ENCODE measurements at regions not wholly inside any gene's neighbourhood (a gene's known extent, or its start where the extent isn't known, plus 50 kb on each side); places are given as distances from the start of the nearest gene placed in this dataset.

DNA sequence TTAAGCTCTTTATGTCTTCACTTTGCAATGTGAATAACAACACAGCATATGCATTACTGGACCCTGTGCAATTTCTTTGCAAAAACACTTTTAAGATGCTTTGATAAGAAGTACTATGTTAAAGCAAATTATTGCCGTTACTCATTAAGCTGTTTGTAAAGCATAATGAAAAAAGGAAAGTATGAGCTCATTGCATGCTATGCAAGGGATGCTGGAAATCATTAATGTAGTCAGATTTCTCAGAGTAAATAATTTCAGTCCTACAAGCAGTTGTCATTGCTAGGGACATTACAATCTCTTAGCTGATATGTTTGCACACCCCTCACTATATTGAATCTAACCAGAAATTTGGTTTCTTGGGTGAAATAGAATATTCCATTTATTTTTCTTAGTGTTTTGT, 982.5 kb upstream of the ADGRL2 start:
- Histone ChIP-seq H3K27me3 (ENCODE audit: control insufficient read depth, insufficient read depth, low read length) (no peaks in the 10 kb centered on the region), H3K9ac (ENCODE audit: low read length in 3 of 3) (no peak overlapping the region), H3K27ac (ENCODE audit: low read depth in 2 of 2, low read length in 2 of 2) (no peak overlapping the region), H3K9me3 (ENCODE audit: control insufficient read depth in 2 of 3, insufficient read depth in 1 of 3, low read length in 3 of 3) (no peaks in the 10 kb centered on the region), H3K36me3 (ENCODE audit: control insufficient read depth in 2 of 3, insufficient read depth in 3 of 3, low read length in 3 of 3) (no peaks in the 10 kb centered on the region), H3K4me3 (ENCODE audit: low read length in 3 of 3) (no peak overlapping the region), H3K4me1 (ENCODE audit: control insufficient read depth in 2 of 3, insufficient read depth in 2 of 3, low read depth in 1 of 3, low read length in 3 of 3) (no peaks in the 10 kb centered on the region)
- TF ChIP-seq, protein P1, sequence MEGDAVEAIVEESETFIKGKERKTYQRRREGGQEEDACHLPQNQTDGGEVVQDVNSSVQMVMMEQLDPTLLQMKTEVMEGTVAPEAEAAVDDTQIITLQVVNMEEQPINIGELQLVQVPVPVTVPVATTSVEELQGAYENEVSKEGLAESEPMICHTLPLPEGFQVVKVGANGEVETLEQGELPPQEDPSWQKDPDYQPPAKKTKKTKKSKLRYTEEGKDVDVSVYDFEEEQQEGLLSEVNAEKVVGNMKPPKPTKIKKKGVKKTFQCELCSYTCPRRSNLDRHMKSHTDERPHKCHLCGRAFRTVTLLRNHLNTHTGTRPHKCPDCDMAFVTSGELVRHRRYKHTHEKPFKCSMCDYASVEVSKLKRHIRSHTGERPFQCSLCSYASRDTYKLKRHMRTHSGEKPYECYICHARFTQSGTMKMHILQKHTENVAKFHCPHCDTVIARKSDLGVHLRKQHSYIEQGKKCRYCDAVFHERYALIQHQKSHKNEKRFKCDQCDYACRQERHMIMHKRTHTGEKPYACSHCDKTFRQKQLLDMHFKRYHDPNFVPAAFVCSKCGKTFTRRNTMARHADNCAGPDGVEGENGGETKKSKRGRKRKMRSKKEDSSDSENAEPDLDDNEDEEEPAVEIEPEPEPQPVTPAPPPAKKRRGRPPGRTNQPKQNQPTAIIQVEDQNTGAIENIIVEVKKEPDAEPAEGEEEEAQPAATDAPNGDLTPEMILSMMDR (IDR thresholded peaks at IDR 0.05; ENCODE audit: borderline replicate concordance, extremely low read depth, insufficient read depth), result no peak
- intact Hi-C loops (cut with DNase I), result no loop called here
- FAIRE-seq (no peak), DNase-seq (peak in 2 of 5 donors; percentile 50 to 53)

DNA sequence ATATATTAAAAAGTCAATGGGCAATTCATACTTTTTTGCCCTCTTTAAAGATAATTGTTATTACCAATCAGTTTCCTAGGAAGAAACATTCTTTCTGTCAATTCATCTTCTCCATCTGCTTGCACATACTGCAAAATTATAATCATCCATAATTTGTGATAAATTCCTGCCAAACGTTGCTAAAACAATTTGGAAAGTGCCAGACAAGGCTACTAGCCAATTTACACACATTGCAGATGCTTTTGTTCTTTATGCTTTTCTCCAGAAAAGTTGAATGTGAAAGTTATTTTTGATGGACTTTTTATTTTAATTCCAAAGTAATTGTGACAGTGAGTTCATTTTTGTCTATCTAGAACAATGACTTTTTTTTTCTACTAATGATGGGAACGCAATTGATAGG, 992.8 kb upstream of the ADGRL2 start:
- Histone ChIP-seq H3K9ac (ENCODE audit: low read length in 3 of 3) (no peak overlapping the region), H3K27ac (ENCODE audit: low read depth in 2 of 2, low read length in 2 of 2) (no peak overlapping the region), H3K36me3 (ENCODE audit: control insufficient read depth in 2 of 3, insufficient read depth in 3 of 3, low read length in 3 of 3) (no peaks in the 10 kb centered on the region), H3K27me3 (ENCODE audit: control insufficient read depth, insufficient read depth, low read length) (no peaks in the 10 kb centered on the region), H3K4me1 (ENCODE audit: control insufficient read depth in 2 of 3, insufficient read depth in 2 of 3, low read depth in 1 of 3, low read length in 3 of 3) (no peaks in the 10 kb centered on the region), H3K9me3 (ENCODE audit: control insufficient read depth in 2 of 3, insufficient read depth in 1 of 3, low read length in 3 of 3) (no peaks in the 10 kb centered on the region), H3K4me3 (ENCODE audit: low read length in 3 of 3) (no peak overlapping the region)
- no peak for FAIRE-seq
- intact Hi-C loops (cut with DNase I), result no loop called here
- TF ChIP-seq, protein P1 (IDR thresholded peaks at IDR 0.05; ENCODE audit: borderline replicate concordance, extremely low read depth, insufficient read depth), result no peak
- DNase-seq, result no peak

DNA sequence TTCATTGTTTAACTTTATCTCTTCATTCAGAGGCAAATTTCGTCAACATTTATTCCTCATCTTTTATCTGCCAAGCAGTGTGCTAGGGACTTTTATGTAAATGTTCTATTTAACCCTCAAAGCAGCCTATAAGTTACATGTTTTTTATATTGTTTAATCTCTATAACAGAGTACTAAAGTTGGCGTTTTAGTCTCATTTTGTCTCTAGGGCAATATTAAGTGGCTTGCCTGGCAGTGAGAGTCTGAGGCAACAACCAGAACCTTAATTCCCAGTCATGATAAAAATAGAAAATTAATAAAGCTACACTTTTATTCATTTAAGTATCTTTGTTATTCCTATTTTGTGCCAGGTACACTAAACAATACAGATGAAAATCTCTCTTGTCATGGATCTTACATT, 994.3 kb upstream of the ADGRL2 start:
- H3K36me3 ChIP-seq (ENCODE audit: control insufficient read depth in 2 of 3, insufficient read depth in 3 of 3, low read length in 3 of 3), result no peaks in the 10 kb centered on the region
- TF ChIP-seq, protein P1 (IDR thresholded peaks at IDR 0.05; ENCODE audit: borderline replicate concordance, extremely low read depth, insufficient read depth), result no peak
- DNase-seq (no peak), FAIRE-seq (no peak)
- H3K4me1 ChIP-seq (ENCODE audit: control insufficient read depth in 2 of 3, insufficient read depth in 2 of 3, low read depth in 1 of 3, low read length in 3 of 3), result no peaks in the 10 kb centered on the region
- intact Hi-C loops (cut with DNase I), result no loop called here
- no peak overlapping the region for H3K9ac ChIP-seq (ENCODE audit: low read length in 3 of 3)
- no peaks in the 10 kb centered on the region for H3K9me3 ChIP-seq (ENCODE audit: control insufficient read depth in 2 of 3, insufficient read depth in 1 of 3, low read length in 3 of 3)
- H3K4me3 ChIP-seq (ENCODE audit: low read length in 3 of 3), result no peak overlapping the region
- H3K27ac ChIP-seq (ENCODE audit: low read depth in 2 of 2, low read length in 2 of 2), result no peak overlapping the region
- no peaks in the 10 kb centered on the region for H3K27me3 ChIP-seq (ENCODE audit: control insufficient read depth, insufficient read depth, low read length)

DNA sequence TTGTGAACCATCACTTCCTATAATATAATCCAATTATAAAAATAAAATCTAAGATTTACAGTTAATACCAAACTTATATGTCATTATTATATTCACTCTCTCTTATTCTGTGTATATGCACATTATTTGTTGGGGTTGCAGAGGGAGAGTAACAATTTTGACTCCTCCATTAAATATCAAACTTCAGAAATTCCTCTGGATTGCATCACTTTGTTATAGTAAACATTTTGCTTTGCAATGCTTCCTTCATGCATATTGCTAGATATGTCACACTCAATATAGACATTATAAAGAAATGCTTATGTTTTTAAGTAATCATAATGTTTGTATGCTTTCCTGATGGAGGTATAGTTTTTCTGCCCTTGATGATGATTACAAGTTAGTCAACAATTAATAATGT, 999.0 kb upstream of the ADGRL2 start:
- no peak overlapping the region for H3K4me3 ChIP-seq (ENCODE audit: low read length in 3 of 3)
- no peak overlapping the region for H3K9ac ChIP-seq (ENCODE audit: low read length in 3 of 3)
- intact Hi-C loops (cut with DNase I), result no loop called here
- H3K9me3 ChIP-seq (ENCODE audit: control insufficient read depth in 2 of 3, insufficient read depth in 1 of 3, low read length in 3 of 3), result no peaks in the 10 kb centered on the region
- H3K36me3 ChIP-seq (ENCODE audit: control insufficient read depth in 2 of 3, insufficient read depth in 3 of 3, low read length in 3 of 3), result no peaks in the 10 kb centered on the region
- FAIRE-seq, result no peak
- no peak overlapping the region for H3K27ac ChIP-seq (ENCODE audit: low read depth in 2 of 2, low read length in 2 of 2)
- no peaks in the 10 kb centered on the region for H3K4me1 ChIP-seq (ENCODE audit: control insufficient read depth in 2 of 3, insufficient read depth in 2 of 3, low read depth in 1 of 3, low read length in 3 of 3)
- H3K27me3 ChIP-seq (ENCODE audit: control insufficient read depth, insufficient read depth, low read length), result no peaks in the 10 kb centered on the region
- TF ChIP-seq, protein P1 (IDR thresholded peaks at IDR 0.05; ENCODE audit: borderline replicate concordance, extremely low read depth, insufficient read depth), result no peak
- no peak for DNase-seq

All from kidney (tissue), 13 donors.